ENCODE measurements at regions not wholly inside any gene's neighbourhood (a gene's known extent, or its start where the extent isn't known, plus 50 kb on each side); places are given as distances from the start of the nearest gene placed in this dataset.

- no peaks in the 10 kb centered on the region for H3K36me3 Mint-ChIP-seq (ENCODE audit: low read depth)
- peak overlapping the region; percentile 51 for H3K27ac Mint-ChIP-seq (ENCODE audit: unreplicated experiment)
- no peaks in the 10 kb centered on the region for H3K4me1 Mint-ChIP-seq
- TF ChIP-seq CTCF (conservative IDR thresholded peaks at IDR 0.05) = no peak
- no peaks in the 10 kb centered on the region for H3K27me3 Mint-ChIP-seq (ENCODE audit: low read depth)
- no peaks in the 10 kb centered on the region for H3K9me3 Mint-ChIP-seq
- no peak overlapping the region for H3K4me3 Mint-ChIP-seq
- DNase-seq (ENCODE audit: low read depth, low spot score) = no peak
Measured at GRCh38 chr6:3534599-3534998, 77.7 kb upstream of the SLC22A23 start.

GRCh38 chr6:3533981-3534380 lies 77.1 kb upstream of the SLC22A23 start:
- H3K27ac Mint-ChIP-seq (ENCODE audit: unreplicated experiment) = no peak overlapping the region
- DNase-seq (ENCODE audit: low read depth, low spot score) = no peak
- H3K4me3 Mint-ChIP-seq = no peak overlapping the region
- no peaks in the 10 kb centered on the region for H3K4me1 Mint-ChIP-seq
- H3K36me3 Mint-ChIP-seq (ENCODE audit: low read depth) = no peaks in the 10 kb centered on the region
- H3K27me3 Mint-ChIP-seq (ENCODE audit: low read depth) = no peaks in the 10 kb centered on the region
- no peak for TF ChIP-seq CTCF (conservative IDR thresholded peaks at IDR 0.05)
- no peaks in the 10 kb centered on the region for H3K9me3 Mint-ChIP-seq

GRCh38 chr6:3532296-3532916 lies 75.6 kb upstream of the SLC22A23 start:
- Mint-ChIP-seq H3K36me3 (ENCODE audit: low read depth) (no peaks in the 10 kb centered on the region), H3K27ac (ENCODE audit: unreplicated experiment) (no peak overlapping the region), H3K9me3 (no peaks in the 10 kb centered on the region), H3K4me1 (no peaks in the 10 kb centered on the region), H3K4me3 (no peak overlapping the region), H3K27me3 (ENCODE audit: low read depth) (no peaks in the 10 kb centered on the region)
- TF ChIP-seq CTCF (conservative IDR thresholded peaks at IDR 0.05) = no peak
- DNase-seq (ENCODE audit: low read depth, low spot score) = no peak

- no peaks in the 10 kb centered on the region for H3K36me3 Mint-ChIP-seq (ENCODE audit: low read depth)
- no peak overlapping the region for H3K27ac Mint-ChIP-seq (ENCODE audit: unreplicated experiment)
- H3K4me1 Mint-ChIP-seq = no peaks in the 10 kb centered on the region
- TF ChIP-seq CTCF (conservative IDR thresholded peaks at IDR 0.05) = no peak
- H3K27me3 Mint-ChIP-seq (ENCODE audit: low read depth) = no peaks in the 10 kb centered on the region
- H3K4me3 Mint-ChIP-seq = no peak overlapping the region
- no peak for DNase-seq (ENCODE audit: low read depth, low spot score)
- no peaks in the 10 kb centered on the region for H3K9me3 Mint-ChIP-seq
Measured at GRCh38 chr6:3531481-3531880, 74.6 kb upstream of the SLC22A23 start.

GRCh38 chr6:3530515-3530914 lies 73.7 kb upstream of the SLC22A23 start:
- Mint-ChIP-seq H3K27ac (ENCODE audit: unreplicated experiment) (no peak overlapping the region), H3K27me3 (ENCODE audit: low read depth) (no peaks in the 10 kb centered on the region), H3K4me3 (no peak overlapping the region), H3K9me3 (no peaks in the 10 kb centered on the region), H3K4me1 (no peaks in the 10 kb centered on the region), H3K36me3 (ENCODE audit: low read depth) (no peaks in the 10 kb centered on the region)
- no peak for DNase-seq (ENCODE audit: low read depth, low spot score)
- TF ChIP-seq CTCF (conservative IDR thresholded peaks at IDR 0.05) = no peak
